ENCODE measurements at regions not wholly inside any gene's neighbourhood (a gene's known extent, or its start where the extent isn't known, plus 50 kb on each side); places are given as distances from the start of the nearest gene placed in this dataset.

DNA sequence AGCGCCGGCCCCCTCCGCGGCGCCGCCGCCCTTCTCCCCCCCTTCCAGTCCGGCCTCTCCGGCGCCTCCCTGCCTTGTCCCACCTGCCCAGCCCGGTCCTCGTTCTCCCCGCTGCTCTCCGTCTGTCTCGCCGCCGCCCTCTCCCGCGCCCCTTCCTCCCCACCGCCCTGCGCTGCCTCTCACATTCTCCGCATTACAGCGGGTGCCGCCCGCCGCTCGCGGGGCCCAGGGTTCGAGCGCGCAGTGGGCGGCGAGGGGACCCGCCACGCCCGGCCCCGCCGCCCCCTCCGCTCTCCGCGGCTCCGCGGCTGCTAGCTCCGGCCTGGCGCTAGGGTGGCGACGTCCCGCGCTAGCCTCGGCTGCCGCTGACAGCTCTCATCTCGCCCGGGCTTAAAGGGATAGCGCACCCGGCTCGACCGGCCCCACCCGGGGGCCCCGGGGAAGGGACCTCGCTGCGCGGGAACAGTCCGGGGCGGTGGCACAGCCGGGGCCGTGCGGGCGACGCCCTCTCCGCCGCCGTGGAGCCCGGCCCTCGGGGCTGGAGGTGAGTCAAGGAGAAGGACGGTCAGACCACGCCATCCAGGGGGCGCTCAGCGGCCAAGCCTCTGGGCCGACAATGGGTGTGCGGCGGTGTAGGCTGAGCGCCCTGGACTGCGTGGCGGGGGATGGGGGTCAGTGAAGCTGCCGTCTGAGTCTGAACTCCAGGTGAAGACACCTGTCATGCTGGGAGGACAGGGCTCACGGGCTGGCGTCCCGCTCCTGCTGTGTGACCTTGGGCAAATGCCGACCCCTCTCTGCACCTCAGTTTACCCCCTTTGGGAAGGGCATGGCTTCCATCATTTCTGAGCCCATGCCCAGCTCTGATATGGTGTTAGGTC lies 187.4 kb upstream of the LINGO1 start:
- DNase-seq (ENCODE audit: low read depth), result no peak
- H3K4me3 ChIP-seq (ENCODE audit: low read depth, low read length), result no peak overlapping the region
- TF ChIP-seq, protein P1, sequence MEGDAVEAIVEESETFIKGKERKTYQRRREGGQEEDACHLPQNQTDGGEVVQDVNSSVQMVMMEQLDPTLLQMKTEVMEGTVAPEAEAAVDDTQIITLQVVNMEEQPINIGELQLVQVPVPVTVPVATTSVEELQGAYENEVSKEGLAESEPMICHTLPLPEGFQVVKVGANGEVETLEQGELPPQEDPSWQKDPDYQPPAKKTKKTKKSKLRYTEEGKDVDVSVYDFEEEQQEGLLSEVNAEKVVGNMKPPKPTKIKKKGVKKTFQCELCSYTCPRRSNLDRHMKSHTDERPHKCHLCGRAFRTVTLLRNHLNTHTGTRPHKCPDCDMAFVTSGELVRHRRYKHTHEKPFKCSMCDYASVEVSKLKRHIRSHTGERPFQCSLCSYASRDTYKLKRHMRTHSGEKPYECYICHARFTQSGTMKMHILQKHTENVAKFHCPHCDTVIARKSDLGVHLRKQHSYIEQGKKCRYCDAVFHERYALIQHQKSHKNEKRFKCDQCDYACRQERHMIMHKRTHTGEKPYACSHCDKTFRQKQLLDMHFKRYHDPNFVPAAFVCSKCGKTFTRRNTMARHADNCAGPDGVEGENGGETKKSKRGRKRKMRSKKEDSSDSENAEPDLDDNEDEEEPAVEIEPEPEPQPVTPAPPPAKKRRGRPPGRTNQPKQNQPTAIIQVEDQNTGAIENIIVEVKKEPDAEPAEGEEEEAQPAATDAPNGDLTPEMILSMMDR (IDR thresholded peaks at IDR 0.05; ENCODE audit: insufficient read depth, low read length), result peak; percentile 2

DNA sequence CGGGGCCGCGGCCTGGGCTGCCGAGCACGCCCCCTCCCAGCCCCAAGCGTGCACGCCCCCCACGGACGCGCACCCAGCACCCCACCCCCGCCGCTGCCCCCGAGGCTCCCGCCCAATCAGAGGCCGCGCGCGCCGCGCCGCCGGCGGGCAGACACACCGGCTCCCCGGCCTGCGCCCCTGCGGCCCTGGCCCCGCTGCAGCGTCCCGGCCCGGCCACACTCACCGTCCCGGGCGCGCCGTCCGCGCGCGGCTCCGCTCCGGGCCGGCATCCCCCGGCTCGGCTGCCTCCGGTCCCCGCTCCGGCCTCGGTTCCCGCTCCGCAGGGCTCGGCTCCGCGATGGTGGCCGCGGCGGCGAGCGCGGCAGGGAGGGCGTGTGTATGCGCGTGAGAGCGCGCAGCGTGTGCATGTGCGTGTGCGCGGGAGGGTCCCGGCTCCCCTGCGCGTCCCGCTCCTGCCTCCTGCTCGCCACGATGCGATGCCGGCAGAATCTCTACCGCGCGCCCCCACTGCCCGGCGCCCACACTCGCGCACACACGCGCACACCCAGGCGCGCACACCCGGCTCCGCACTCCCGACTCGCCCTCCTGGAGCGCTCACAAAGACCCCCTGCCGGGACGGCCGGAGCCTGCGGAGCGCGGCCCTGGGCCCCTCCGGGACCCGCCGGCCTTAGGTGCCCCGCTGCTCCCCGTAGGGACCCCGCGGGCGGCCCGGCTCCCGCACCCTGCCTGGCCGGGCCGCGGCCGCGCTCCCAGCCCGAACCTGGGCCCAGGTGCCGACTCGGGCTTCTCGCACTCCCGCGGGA lies 186.5 kb upstream of the LINGO1 start:
- TF ChIP-seq, protein P1 (IDR thresholded peaks at IDR 0.05; ENCODE audit: insufficient read depth, low read length), result no peak
- H3K4me3 ChIP-seq (ENCODE audit: low read depth, low read length), result no peak overlapping the region
- no peak for DNase-seq (ENCODE audit: low read depth)

DNA sequence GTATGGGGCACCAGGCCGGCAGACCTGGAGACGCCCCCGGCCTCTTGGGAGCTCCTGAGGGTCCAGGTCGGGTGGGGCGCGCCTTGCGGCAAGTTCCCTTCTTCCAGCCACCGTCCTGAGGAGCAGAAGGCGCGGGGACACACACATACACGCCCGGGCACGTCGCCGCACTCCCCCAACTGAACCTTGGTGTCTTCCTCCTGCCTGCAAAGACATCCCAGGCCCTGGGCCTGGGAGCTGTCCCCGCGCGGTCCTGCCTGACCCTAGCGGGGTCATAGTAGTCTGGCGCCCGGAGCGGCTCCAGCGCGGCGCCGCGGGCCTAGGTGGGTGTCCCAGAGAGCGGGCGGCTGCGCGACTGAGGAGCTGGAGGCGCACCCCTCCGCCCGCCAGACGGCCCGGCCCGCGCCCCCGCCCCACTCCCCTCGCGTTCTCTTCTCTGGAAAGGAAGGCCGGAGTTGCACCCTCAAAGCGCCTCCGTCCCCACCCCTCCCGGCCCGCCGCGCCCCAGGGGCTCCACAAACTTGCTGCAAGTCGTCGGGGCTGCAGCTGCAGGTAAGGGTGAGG lies 185.9 kb upstream of the LINGO1 start:
- TF ChIP-seq, protein P1 (IDR thresholded peaks at IDR 0.05; ENCODE audit: insufficient read depth, low read length), result no peak
- no peak overlapping the region for H3K4me3 ChIP-seq (ENCODE audit: low read depth, low read length)
- no peak for DNase-seq (ENCODE audit: low read depth)

DNA sequence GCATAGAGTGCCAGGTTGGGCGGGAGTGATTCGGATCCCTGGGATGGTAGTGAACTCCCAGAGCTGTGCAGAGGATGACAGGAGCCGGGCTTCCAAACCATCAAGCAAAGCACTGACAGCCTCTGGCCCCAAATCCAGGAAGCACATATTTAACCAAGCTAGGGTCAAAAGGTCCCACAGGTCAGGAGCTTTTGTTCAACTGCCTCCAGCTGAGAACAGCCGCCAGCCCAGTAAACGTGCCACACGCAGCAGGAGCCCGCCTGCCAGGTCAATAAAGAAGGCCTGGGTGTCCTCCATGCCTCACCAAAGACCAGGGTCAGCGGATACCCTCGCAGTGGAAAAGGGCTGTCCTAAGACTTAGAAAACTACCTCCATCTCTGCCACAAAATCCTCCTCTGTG lies 184.7 kb upstream of the LINGO1 start:
- TF ChIP-seq, protein P1 (IDR thresholded peaks at IDR 0.05; ENCODE audit: insufficient read depth, low read length), result no peak
- no peak for DNase-seq (ENCODE audit: low read depth)
- H3K4me3 ChIP-seq (ENCODE audit: low read depth, low read length), result no peak overlapping the region

DNA sequence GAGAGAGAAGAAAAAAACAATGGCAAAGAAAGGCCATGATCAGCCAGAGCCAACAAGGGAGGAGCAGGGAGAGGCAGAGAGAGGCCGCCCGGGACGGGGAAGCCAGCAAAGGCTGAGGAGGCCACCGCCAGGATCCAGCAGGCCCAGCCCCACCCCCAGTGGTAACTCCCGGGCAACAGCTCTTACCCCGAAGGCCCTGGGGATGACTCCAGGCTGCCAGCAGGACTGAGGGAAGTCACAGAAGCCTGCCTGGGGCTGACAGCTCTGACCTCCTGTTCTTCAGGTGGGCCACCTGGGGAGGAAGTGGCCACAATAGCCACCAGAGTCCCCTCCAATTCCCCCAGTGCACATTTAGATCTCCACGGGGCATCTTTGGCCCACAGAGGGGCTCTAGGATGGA lies 184.3 kb upstream of the LINGO1 start:
- no peak overlapping the region for H3K4me3 ChIP-seq (ENCODE audit: low read depth, low read length)
- no peak for DNase-seq (ENCODE audit: low read depth)
- TF ChIP-seq, protein P1 (IDR thresholded peaks at IDR 0.05; ENCODE audit: insufficient read depth, low read length), result no peak

DNA sequence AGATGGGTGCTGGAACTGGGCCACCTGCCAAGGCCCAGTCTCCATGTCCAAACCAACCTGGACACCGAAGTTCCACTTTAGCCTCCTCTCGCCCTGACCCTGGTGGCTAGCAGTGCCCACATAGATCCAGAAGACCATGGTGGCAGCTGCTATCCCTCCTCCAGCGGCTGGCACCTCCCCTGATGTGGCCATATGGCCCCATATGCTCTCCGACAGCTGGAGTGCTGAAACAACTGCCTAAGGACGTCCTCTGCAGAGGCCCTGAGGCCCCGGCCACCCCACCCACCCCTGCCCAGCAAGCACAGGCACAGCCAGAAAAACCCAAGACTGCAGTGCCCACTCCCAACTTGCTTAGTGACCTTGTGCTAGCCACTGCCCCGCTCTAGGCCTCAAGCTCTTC lies 182.3 kb upstream of the LINGO1 start:
- TF ChIP-seq, protein P1 (IDR thresholded peaks at IDR 0.05; ENCODE audit: insufficient read depth, low read length), result no peak
- no peak for DNase-seq (ENCODE audit: low read depth)

More for the DNA sequence above, 182.3 kb upstream of the LINGO1 start:
- no peak overlapping the region for H3K4me3 ChIP-seq (ENCODE audit: low read depth, low read length)
